Stomach (tissue), 4 donors: ENCODE measurements at regions not wholly inside any gene's neighbourhood (a gene's known extent, or its start where the extent isn't known, plus 50 kb on each side); places are given as distances from the start of the nearest gene placed in this dataset.

Experiments
- CTCF ChIP-seq, 7 experiments: fragments of 450-650 bp in 4 of 7; fragments of 200-600 bp in 3 of 7; sonication (generic) in 3 of 7; IDR thresholded peaks; one replicate each; pipeline ENCODE4 v1.5.1; 2016 to 2019; ENCODE audit warnings: antibody characterized with exemption in 7 of 7, control low read depth in 2 of 7, mild to moderate bottlenecking in 1 of 7
- EP300 ChIP-seq: sonication (generic); formaldehyde crosslinking; IDR thresholded peaks from one replicate; pipeline ENCODE4 v1.6.1; 2017; ENCODE audit warnings: antibody characterized with exemption
- POLR2AphosphoS5 ChIP-seq, 3 donors: sonication (generic); formaldehyde crosslinking; IDR thresholded peaks; one replicate each; pipeline ENCODE4 v1.6.1; 2016; ENCODE audit warnings: antibody characterized with exemption in 3 of 3

- TF ChIP-seq CTCF (IDR thresholded peaks at IDR 0.05) (no peak), EP300 (no peak), POLR2AphosphoS5 (IDR thresholded peaks at IDR 0.05) (no peak)
These were observed 204.6 kb downstream of the PTBP2 start for GRCh38 chr1:96926176-96926575.
